NCI-H748 (cell line): ENCODE measurements at regions not wholly inside any gene's neighbourhood (a gene's known extent, or its start where the extent isn't known, plus 50 kb on each side); places are given as distances from the start of the nearest gene placed in this dataset.

Source experiments
- DNase-seq: peaks from one replicate; lab custom pipeline; 2025; ENCODE audit not compliant: unreplicated experiment; lab: John Stamatoyannopoulos, UW

DNA sequence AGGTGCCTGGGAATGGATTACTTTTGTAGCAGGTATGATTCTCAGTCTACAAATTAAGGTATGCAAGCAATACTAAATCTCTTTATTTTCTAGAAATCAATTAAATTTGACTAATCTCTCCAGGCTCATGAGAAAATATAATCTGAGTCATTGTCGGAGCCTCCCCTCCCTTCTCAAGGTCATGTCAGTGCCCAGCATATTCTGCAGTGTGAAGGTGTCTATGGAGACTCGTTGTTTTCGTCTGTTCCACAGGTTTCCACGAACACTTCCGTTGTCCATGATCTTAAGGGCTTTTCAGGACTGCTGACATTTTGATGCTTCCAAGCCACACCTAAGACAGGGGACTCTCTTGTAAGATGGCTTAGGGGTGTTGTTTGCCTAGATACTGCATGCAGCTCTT, 56.6 kb upstream of the SCOC start:
- DNase-seq, result no peak

DNA sequence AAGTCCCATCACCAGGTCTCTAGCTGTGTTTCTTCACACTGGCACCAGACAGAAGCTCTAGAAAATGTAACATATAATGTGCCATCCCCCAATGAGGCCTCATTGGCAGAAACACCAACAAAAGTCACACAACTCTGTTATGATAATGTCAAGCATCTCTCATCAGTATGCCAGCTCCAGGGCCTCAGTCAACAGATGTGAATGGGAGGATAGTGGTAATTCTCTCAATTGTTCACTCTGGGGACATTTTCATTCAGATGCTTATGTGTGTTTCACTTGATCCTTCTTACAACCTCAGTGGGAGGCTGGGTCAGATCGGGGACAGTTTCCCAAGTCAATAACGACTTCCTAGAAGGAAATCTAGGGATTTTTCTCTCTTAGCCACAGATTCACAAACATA, 57.5 kb upstream of the SCOC start:
- DNase-seq, result no peak

DNA sequence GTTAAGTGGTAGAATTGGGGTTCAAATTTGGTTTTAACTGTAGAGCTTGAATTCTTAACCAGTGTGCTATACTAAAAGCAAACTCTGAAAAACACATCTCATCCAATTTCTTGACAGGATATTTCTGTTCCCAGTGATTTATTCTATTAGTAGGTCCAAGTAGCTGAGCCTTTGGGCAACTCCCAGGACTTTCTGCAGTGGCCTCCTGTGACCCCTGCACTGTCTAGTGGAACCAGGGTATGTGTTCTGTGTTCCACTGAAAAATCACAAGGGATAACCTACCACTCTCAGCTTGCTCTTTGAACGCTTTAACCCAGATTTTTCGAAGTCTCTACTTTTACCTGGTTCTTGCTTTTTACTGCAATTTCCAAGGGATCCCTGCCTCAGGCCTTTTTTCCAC, 58.0 kb upstream of the SCOC start:
- DNase-seq, result no peak

DNA sequence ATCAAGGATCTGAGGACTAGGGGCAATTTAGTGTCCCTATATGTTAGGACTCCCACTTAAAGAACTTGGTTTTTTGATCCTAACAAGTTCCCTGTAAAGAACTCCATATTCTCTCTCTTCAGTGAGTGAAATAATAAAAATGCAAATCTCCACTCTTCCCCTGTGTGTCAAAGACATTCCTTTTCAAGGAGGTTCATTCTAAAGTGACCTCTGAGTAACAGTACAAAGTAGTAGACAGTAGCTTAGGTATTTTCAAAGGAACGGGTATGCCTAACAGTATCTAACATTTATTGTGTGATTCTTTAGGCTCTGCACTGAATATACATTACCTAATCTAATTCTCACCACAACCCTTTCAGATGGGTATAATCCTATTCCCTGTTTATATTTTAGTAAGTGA, 58.4 kb upstream of the SCOC start:
- no peak for DNase-seq

- no peak for DNase-seq
Measured at GRCh38 chr4:140312100-140312499, 61.3 kb upstream of the SCOC start.

GRCh38 chr4:140311257-140311835, 62.1 kb upstream of the SCOC start:
- no peak for DNase-seq

DNA sequence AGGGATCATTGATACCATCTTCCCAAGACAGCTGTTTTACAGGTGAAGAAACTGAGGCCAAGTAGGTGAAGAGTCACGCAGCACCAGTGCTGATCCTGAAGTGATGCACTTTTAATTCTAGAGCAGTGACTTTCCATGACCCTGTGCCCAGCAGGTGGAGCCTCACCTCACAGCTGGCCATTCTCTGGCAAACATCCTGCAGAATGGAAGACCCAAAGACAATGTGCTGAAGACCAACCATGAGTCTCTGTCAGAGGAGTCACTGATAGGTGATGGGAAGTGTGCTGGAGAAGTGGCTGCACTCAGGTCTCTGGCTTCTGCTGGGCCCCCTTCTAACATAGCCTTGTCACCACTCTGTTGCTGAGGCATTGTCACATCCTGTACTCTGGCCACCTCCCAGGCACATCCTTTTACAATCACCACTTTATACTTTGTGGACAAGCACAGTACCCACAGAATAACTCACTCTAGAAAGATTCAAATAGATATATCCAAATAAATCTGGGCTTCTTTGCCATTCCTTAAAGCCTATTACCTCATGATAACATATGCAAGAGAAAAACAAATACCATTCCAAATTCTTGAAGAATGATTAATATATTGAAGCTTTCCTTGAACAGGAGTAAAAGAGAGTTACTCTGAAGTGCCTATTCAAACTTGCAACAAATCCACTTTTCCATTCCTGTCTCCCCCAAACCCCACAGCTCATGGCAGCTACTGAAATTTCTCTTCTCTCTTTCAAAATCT, 64.1 kb upstream of the SCOC start:
- no peak for DNase-seq

DNA sequence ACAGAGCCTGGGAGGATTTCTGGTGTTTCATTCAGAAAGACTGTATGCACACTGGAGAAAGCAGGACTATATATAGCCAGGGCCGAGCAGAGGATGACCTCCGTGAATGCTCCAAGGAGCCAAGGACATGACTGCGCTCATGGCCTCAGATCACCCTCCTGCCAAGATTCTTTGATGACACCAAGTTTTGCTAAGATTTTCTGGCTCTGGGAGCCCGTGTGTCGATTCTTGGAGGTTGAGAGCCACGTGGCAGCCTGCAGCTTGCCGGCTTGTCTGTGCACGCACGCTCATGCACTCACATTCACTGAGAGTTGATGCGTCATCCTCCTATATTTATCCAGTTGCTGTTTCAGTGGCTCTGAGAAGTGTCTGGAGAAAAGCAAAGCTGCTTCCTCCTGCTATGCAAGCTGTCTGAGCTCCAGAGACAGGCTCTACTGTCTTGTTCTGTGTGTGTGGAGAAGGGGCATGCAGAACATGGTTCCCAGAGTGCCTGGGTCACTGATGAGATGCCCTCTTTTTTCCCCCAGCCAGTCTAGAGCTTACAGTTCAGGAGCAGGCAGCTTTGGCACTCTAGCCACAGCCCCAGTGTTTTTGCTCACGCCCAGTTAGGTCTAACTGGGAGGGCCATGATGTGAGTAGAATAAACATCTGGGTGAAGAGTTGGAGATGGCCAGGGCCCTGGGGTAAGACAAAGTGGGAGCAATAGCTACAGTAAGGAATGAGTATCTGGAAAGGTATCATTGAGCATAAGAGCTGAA, 64.9 kb upstream of the SCOC start:
- no peak for DNase-seq

DNA sequence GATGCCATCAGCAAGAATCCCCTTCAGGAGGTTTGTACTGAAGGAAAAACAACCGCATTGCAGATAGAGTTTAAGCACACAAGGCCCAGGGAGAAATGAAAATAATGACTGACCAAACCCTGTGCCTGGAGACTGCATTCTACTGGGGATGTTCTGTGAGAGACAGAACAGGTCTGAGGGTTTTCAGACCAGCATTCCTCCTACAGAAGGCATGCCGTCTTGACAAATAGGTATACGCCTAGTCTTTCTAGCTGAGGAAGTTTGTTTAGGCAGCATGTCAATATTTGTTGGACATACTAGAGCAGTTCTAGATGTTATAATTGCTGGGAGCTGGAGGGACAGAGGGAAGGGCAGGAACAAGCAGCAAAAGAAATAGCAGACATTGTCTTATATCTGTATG, 68.4 kb upstream of the SCOC start:
- no peak for DNase-seq

GRCh38 chr4:140304346-140304745, 69.1 kb upstream of the SCOC start:
- no peak for DNase-seq

DNA sequence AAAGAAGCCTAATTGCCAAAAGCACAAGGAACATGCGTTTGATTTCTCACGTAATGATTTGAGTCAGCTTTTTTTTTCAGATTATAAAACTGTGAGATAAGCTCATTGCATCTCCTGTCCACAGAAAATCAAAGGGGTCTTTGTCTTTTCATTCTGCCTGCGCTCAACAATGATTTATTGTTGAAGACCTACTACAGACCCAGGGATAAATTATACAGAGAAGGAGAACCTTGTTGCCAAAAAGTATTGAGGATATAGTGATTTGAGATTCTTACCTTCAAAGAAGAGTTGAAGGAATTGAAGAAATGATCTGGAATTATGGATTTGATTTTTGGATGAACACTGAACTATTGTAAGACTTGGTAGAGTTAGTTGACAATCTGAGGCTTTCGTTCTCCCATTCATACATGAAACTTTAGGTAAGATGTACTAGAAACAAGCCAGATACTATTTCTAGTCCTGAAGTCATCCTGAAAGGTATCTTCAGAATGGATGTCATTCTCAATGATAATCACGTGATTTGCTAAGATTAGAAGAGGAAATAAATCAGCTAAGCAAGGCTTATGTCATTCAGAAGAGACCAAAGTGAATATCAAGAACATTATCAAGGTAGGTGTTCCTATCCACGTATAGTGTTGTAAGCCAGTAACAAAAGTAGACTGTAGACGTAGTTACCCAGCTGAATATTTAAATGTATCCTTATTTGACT, 71.1 kb upstream of the SCOC start:
- DNase-seq, result no peak

DNA sequence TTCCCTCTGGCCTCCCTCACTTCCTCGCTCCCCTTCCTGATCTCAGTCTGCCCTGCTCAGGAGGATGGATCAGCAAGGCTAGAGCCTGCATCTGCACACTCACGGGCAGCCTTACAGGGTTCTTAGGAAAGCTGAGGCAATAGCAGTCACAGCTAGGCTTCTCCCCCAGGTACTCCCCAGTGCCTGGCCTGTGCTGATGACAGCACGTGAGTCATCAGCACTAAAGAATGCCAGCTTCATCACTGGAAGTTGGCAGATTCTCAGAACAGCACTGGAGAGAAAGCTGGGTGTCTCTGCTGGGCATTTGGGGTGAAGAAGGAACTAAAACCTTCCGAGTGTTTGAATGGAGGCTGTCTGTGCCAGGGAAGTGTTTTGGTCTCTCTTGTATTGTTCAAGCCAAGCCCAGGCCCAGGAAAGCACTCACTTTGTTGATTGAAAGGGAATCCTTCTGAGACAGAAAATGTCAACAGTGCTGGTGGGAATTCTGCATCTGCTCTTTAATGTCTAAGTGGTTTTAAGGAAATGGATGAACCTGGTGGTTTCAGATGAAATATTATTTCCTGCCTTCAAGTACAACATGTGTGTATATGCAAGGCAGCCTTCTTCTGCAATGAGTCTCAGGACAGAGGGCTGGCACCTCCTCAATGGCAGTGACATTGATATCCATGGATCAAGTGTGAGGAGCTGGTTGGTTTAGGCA, 73.0 kb upstream of the SCOC start:
- DNase-seq, result no peak

DNA sequence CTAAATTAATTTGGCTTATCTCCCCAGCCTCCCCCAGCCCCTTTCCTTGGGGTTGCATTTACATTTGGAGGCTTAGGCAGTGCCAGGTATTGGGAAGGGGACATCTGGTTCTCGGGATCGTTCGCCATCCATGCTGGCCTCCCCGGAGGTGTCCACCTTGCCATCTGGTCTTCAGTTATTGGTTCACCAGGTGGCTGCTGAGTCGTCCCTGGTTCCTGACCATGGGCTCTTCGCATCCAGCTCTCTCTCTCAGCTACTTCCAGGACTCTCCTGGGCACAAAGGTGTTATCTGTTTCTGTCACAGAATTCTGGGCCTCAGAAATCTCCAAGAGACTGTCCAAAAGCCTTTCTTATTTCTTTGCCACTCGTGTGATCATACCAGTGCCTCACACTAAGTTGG, 75.4 kb upstream of the SCOC start:
- DNase-seq, result no peak

DNA sequence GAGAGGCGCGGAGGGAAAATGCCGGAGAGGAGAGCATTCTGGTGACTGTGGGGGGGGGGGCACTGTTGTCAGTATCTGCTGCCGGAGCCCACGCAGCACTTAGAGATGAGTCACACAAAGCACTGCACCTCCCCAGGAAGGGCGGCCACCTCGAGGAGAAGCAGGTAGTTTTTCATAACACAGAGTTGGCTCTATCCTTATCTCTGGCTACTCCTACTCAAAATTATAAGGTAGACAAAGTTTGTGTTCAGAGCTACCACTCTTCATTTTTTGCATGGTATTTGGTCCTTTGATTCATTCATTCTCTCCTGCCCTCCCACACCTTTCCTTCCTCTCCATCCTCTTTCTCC, 76.2 kb upstream of the SCOC start:
- peak; percentile 64 for DNase-seq

- peak; percentile 48 for DNase-seq
Measured at GRCh38 chr4:140296335-140297220, 76.9 kb upstream of the SCOC start.

- no peak for DNase-seq
Measured at GRCh38 chr4:140293979-140294378, 79.5 kb upstream of the SCOC start.

DNA sequence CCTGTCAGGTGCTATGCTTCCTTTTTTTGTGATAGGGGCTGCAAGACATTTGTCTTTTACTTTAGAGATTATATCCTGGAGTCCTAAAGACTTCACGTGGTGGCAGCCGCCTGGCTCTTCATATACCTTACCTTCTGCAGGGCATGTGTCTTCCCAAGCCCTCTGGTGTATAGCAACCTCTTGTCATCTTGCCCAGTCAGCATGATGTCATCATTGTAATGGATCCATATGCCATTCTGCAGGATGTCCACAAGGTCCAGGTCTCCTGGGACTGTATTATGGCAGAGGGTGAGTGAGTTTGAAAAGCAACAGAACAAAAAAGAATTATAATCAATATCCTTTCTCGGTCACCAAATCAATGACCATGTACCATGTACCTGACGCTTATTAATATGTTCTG, 82.2 kb upstream of the SCOC start:
- DNase-seq, result no peak

DNA sequence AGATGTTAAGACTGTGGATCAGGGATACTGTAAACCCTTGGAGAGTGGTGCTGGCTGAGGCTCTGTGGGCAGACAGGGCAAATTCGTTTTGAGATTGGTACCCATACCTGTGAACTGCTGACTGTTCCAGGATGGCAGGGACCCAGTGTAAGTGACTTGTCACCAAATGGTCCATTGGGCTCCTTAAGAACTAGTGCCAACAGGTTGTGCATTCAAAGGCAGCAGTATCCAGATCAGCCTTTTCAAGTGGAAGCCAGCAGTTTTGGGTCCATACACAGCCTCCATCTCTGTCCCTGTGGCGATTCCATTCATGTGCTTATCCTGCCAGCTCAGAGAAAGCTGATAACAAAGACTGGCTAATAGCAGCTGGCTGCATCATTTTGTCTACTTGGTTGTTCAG, 84.0 kb upstream of the SCOC start:
- no peak for DNase-seq

- peak; percentile 39 for DNase-seq
Measured at GRCh38 chr4:140286456-140286855, 87.0 kb upstream of the SCOC start.

DNA sequence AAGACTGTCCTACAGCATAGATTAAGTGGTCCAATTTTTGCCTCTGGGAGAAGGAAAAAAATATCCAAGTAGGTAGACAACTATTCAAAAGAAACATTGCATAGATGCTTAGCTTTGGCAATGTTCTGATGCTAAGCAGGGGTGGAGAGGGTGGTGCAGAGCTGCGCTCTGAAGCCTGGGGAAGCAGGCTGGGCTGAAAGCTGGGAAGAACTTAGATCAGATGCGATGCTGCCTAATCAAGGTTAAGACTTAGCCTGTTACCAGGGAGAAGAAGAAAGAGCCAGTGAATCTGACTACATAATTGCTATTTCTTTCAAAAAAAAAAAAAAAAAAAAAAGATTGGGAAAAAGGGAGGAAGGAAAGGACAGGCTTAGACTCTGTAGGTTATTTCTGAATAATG, 89.0 kb upstream of the SCOC start:
- DNase-seq, result no peak
